Activated T-cell treated with anti-CD3 and anti-CD28 coated beads, Interleukin-2, amount 50 U/mL, for 72 hours (primary cell): ENCODE measurements at regions not wholly inside any gene's neighbourhood (a gene's known extent, or its start where the extent isn't known, plus 50 kb on each side); places are given as distances from the start of the nearest gene placed in this dataset.

Experiments used
- ATAC-seq, 2 donors: fragments of 150-1000 bp; cut with Tn5 transposase; replicated peaks in 1 of 2; 2 replicates each; pipeline ENCODE4 v1.10.0; 2021; ENCODE audit warnings: moderate library complexity in 2 of 2, mild to moderate bottlenecking in 1 of 2
- DNase-seq, 2 donors: peaks; one replicate each; pipeline ENCODE4 v3.0.0; 2021 to 2022; ENCODE audit warnings: mixed read lengths in 1 of 2
- H3K27ac Mint-ChIP-seq: one replicate; pipeline ENCODE4 v1.8.0; 2022; ENCODE audit warnings: mild to moderate bottlenecking, moderate library complexity, mixed read lengths
- H3K27me3 Mint-ChIP-seq: one replicate; pipeline ENCODE4 v1.8.0; 2022; ENCODE audit warnings: low read depth, mixed read lengths
- H3K36me3 Mint-ChIP-seq, 2 donors: one replicate each; pipeline ENCODE4 v1.8.0; 2022; ENCODE audit warnings: mixed read lengths in 2 of 2, mild to moderate bottlenecking in 1 of 2; ENCODE audit not compliant: insufficient read depth in 2 of 2
- H3K4me1 Mint-ChIP-seq: one replicate; pipeline ENCODE4 v1.8.0; 2022; ENCODE audit warnings: low read depth, mixed read lengths
- H3K4me3 Mint-ChIP-seq, 2 donors: one replicate each; pipeline ENCODE4 v1.8.0; 2022; ENCODE audit warnings: mild to moderate bottlenecking in 2 of 2, mixed read lengths in 2 of 2, moderate library complexity in 2 of 2
- H3K9me3 Mint-ChIP-seq, 2 donors: one replicate each; pipeline ENCODE4 v1.8.0; 2022; ENCODE audit warnings: mixed read lengths in 2 of 2

- ATAC-seq (no peak), DNase-seq (no peak)
- Mint-ChIP-seq H3K36me3 (no peaks in the 10 kb centered on the region), H3K4me1 (no peaks in the 10 kb centered on the region), H3K27ac (no peak overlapping the region), H3K4me3 (no peak overlapping the region), H3K9me3 (peaks cover 0 to 6% of the 10 kb centered on the region in 2 donors), H3K27me3 (peaks cover 5% of the 10 kb centered on the region)
These were observed 624.1 kb downstream of the BUD13 start for GRCh38 chr11:116148645-116149044.

GRCh38 chr11:116148056-116148455, 624.7 kb downstream of the BUD13 start:
- Mint-ChIP-seq H3K9me3 (peaks cover 0 to 6% of the 10 kb centered on the region in 2 donors), H3K4me1 (no peaks in the 10 kb centered on the region), H3K27ac (no peak overlapping the region), H3K36me3 (no peaks in the 10 kb centered on the region), H3K27me3 (peaks cover 5% of the 10 kb centered on the region), H3K4me3 (no peak overlapping the region)
- ATAC-seq (no peak), DNase-seq (no peak)

- no peak overlapping the region for H3K4me3 Mint-ChIP-seq
- DNase-seq (no peak), ATAC-seq (no peak)
- H3K27me3 Mint-ChIP-seq = peaks cover 12% of the 10 kb centered on the region
- peaks cover 0 to 2% of the 10 kb centered on the region in 2 donors for H3K9me3 Mint-ChIP-seq
- H3K27ac Mint-ChIP-seq = no peak overlapping the region
- no peaks in the 10 kb centered on the region for H3K36me3 Mint-ChIP-seq
- no peaks in the 10 kb centered on the region for H3K4me1 Mint-ChIP-seq
These were observed 627.5 kb downstream of the BUD13 start for GRCh38 chr11:116145187-116145865.

GRCh38 chr11:116144387-116144958, 628.3 kb downstream of the BUD13 start:
- DNase-seq (no peak), ATAC-seq (no peak)

GRCh38 chr11:116138280-116138679, 634.1 kb upstream of the CADM1 start:
- Mint-ChIP-seq H3K36me3 (no peaks in the 10 kb centered on the region), H3K27me3 (peaks cover 12% of the 10 kb centered on the region), H3K9me3 (peaks cover 0 to 2% of the 10 kb centered on the region in 2 donors), H3K27ac (no peak overlapping the region), H3K4me1 (no peaks in the 10 kb centered on the region), H3K4me3 (no peak overlapping the region)
- no peak for DNase-seq
- ATAC-seq = no peak

More at GRCh38 chr11:116144387-116144958, 628.3 kb downstream of the BUD13 start:
- no peaks in the 10 kb centered on the region for H3K4me1 Mint-ChIP-seq
- no peaks in the 10 kb centered on the region for H3K36me3 Mint-ChIP-seq
- peaks cover 0 to 2% of the 10 kb centered on the region in 2 donors for H3K9me3 Mint-ChIP-seq
- H3K27me3 Mint-ChIP-seq = peaks cover 12% of the 10 kb centered on the region
- H3K4me3 Mint-ChIP-seq = no peak overlapping the region
- H3K27ac Mint-ChIP-seq = no peak overlapping the region

GRCh38 chr11:116137753-116138152, 633.5 kb upstream of the CADM1 start:
- H3K36me3 Mint-ChIP-seq = no peaks in the 10 kb centered on the region
- peaks cover 12% of the 10 kb centered on the region for H3K27me3 Mint-ChIP-seq
- ATAC-seq (no peak), DNase-seq (no peak)
- no peak overlapping the region for H3K4me3 Mint-ChIP-seq
- H3K9me3 Mint-ChIP-seq = peaks cover 0 to 2% of the 10 kb centered on the region in 2 donors
- no peak overlapping the region for H3K27ac Mint-ChIP-seq
- no peaks in the 10 kb centered on the region for H3K4me1 Mint-ChIP-seq

GRCh38 chr11:116136987-116137674, 632.9 kb upstream of the CADM1 start:
- Mint-ChIP-seq H3K4me3 (no peak overlapping the region), H3K27me3 (peaks cover 10% of the 10 kb centered on the region), H3K27ac (no peak overlapping the region), H3K4me1 (no peaks in the 10 kb centered on the region), H3K36me3 (no peaks in the 10 kb centered on the region), H3K9me3 (peaks cover 0 to 2% of the 10 kb centered on the region in 2 donors)
- ATAC-seq (no peak), DNase-seq (no peak)

- Mint-ChIP-seq H3K36me3 (no peaks in the 10 kb centered on the region), H3K4me1 (no peaks in the 10 kb centered on the region), H3K27ac (no peak overlapping the region), H3K9me3 (no peaks in the 10 kb centered on the region), H3K27me3 (peaks cover 6% of the 10 kb centered on the region), H3K4me3 (no peak overlapping the region)
- no peak for ATAC-seq
- no peak for DNase-seq
These were observed 631.7 kb upstream of the CADM1 start for GRCh38 chr11:116135891-116136290.

GRCh38 chr11:116134450-116134849, 630.2 kb upstream of the CADM1 start:
- Mint-ChIP-seq H3K9me3 (no peaks in the 10 kb centered on the region), H3K4me1 (no peaks in the 10 kb centered on the region), H3K36me3 (no peaks in the 10 kb centered on the region), H3K27me3 (peaks cover 6% of the 10 kb centered on the region), H3K27ac (no peak overlapping the region), H3K4me3 (no peak overlapping the region)
- ATAC-seq (no peak), DNase-seq (no peak)

GRCh38 chr11:116132273-116132978, 628.2 kb upstream of the CADM1 start:
- Mint-ChIP-seq H3K4me3 (no peak overlapping the region), H3K27ac (no peak overlapping the region), H3K36me3 (no peaks in the 10 kb centered on the region), H3K4me1 (no peaks in the 10 kb centered on the region), H3K9me3 (peaks cover 0 to 2% of the 10 kb centered on the region in 2 donors), H3K27me3 (peaks cover under 1% of the 10 kb centered on the region)
- no peak for DNase-seq
- no peak for ATAC-seq

GRCh38 chr11:116130122-116130521, 625.9 kb upstream of the CADM1 start:
- no peaks in the 10 kb centered on the region for H3K4me1 Mint-ChIP-seq
- H3K27me3 Mint-ChIP-seq = no peaks in the 10 kb centered on the region
- no peak overlapping the region for H3K4me3 Mint-ChIP-seq
- H3K36me3 Mint-ChIP-seq = no peaks in the 10 kb centered on the region
- H3K27ac Mint-ChIP-seq = no peak overlapping the region
- peaks cover 0 to 5% of the 10 kb centered on the region in 2 donors for H3K9me3 Mint-ChIP-seq
- no peak for ATAC-seq
- DNase-seq = no peak

GRCh38 chr11:116129456-116129855, 625.2 kb upstream of the CADM1 start:
- no peaks in the 10 kb centered on the region for H3K36me3 Mint-ChIP-seq
- peaks cover 0 to 5% of the 10 kb centered on the region in 2 donors for H3K9me3 Mint-ChIP-seq
- no peak overlapping the region for H3K27ac Mint-ChIP-seq

GRCh38 chr11:116126562-116126961, 622.3 kb upstream of the CADM1 start:
- Mint-ChIP-seq H3K4me3 (no peak overlapping the region), H3K9me3 (peaks cover 0 to 5% of the 10 kb centered on the region in 2 donors), H3K36me3 (no peaks in the 10 kb centered on the region), H3K27ac (no peak overlapping the region), H3K27me3 (no peaks in the 10 kb centered on the region), H3K4me1 (no peaks in the 10 kb centered on the region)
- ATAC-seq = no peak
- no peak for DNase-seq

More at GRCh38 chr11:116129456-116129855, 625.2 kb upstream of the CADM1 start:
- H3K27me3 Mint-ChIP-seq = no peaks in the 10 kb centered on the region
- ATAC-seq (no peak), DNase-seq (no peak)
- no peaks in the 10 kb centered on the region for H3K4me1 Mint-ChIP-seq
- H3K4me3 Mint-ChIP-seq = no peak overlapping the region
